ENCODE measurements at regions not wholly inside any gene's neighbourhood (a gene's known extent, or its start where the extent isn't known, plus 50 kb on each side); places are given as distances from the start of the nearest gene placed in this dataset.

DNA sequence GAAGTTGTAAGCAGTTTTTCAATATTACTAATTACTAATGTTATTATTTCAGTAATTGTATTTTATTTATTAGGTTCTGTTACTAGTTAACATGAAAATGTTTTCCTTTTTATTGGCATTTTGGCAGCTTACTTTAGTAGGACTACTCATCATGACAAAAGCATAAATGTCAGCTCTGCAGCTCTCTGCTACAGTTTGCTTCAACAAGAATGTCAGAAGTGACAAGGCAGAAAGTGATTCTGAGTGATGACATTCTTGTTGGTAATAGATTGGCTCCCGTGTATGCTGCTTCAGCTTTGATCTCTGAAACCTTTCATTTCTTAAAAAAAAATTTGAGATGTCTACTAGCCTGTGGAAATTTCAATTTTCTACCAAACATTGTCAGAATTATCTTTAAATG is 1193.9 kb downstream of the FSTL5 start:
- DNase-seq (ENCODE audit: low read depth, low spot score) (no peak), FAIRE-seq (no peak), ATAC-seq (no peak)
- ChIA-PET POLR2A (no interaction called here), RAD21 (ENCODE audit: unreplicated experiment) (no interaction called here), CTCF (no interaction called here), SMC1A (ENCODE audit: uncharacterized antibody, unreplicated experiment) (no interaction called here)
- no peak overlapping the region for H2AFZ ChIP-seq (ENCODE audit: control insufficient read depth, low read depth, low read length)
- no peaks in the 10 kb centered on the region for H3K36me3 ChIP-seq (ENCODE audit: control insufficient read depth in 2 of 2, insufficient read depth in 2 of 2, low read length in 1 of 2)
- BruUV-seq (replicated peaks) = no TSS peak
- no peaks in the 10 kb centered on the region for H3K27me3 ChIP-seq (replicated peaks in 1 of 2; ENCODE audit: control insufficient read depth in 2 of 2, insufficient read depth in 2 of 2, low read length in 1 of 2)
- intact Hi-C loops (cut with micrococcal nuclease; ENCODE audit: unreplicated experiment) = no loop called here
- H4K20me1 ChIP-seq (ENCODE audit: control insufficient read depth, insufficient read depth) = no peaks in the 10 kb centered on the region
- H3K4me3 ChIP-seq = no peak overlapping the region
- H3K9ac ChIP-seq (ENCODE audit: control insufficient read depth, insufficient read depth, low read length) = no peak overlapping the region
- TF ChIP-seq HDGF (IDR thresholded peaks at IDR 0.05) = no peak
- no peak for TF ChIP-seq JUND (IDR thresholded peaks at IDR 0.05; ENCODE audit: low read depth, low read length)
- no peak for TF ChIP-seq ZNF274 (IDR thresholded peaks at IDR 0.05; ENCODE audit: insufficient read depth, insufficient read length)
- TF ChIP-seq, protein P1, sequence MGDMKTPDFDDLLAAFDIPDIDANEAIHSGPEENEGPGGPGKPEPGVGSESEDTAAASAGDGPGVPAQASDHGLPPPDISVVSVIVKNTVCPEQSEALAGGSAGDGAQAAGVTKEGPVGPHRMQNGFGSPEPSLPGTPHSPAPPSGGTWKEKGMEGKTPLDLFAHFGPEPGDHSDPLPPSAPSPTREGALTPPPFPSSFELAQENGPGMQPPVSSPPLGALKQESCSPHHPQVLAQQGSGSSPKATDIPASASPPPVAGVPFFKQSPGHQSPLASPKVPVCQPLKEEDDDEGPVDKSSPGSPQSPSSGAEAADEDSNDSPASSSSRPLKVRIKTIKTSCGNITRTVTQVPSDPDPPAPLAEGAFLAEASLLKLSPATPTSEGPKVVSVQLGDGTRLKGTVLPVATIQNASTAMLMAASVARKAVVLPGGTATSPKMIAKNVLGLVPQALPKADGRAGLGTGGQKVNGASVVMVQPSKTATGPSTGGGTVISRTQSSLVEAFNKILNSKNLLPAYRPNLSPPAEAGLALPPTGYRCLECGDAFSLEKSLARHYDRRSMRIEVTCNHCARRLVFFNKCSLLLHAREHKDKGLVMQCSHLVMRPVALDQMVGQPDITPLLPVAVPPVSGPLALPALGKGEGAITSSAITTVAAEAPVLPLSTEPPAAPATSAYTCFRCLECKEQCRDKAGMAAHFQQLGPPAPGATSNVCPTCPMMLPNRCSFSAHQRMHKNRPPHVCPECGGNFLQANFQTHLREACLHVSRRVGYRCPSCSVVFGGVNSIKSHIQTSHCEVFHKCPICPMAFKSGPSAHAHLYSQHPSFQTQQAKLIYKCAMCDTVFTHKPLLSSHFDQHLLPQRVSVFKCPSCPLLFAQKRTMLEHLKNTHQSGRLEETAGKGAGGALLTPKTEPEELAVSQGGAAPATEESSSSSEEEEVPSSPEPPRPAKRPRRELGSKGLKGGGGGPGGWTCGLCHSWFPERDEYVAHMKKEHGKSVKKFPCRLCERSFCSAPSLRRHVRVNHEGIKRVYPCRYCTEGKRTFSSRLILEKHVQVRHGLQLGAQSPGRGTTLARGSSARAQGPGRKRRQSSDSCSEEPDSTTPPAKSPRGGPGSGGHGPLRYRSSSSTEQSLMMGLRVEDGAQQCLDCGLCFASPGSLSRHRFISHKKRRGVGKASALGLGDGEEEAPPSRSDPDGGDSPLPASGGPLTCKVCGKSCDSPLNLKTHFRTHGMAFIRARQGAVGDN (IDR thresholded peaks at IDR 0.05) = no peak
- no peak for TF ChIP-seq CREB1 (IDR thresholded peaks at IDR 0.05; ENCODE audit: low read depth)
- no peak for TF ChIP-seq NFXL1 (IDR thresholded peaks at IDR 0.05; ENCODE audit: borderline replicate concordance)
- no peak for TF ChIP-seq SMC3 (IDR thresholded peaks at IDR 0.05; ENCODE audit: borderline replicate concordance, low read length)
- TF ChIP-seq MYB (IDR thresholded peaks at IDR 0.05; ENCODE audit: borderline replicate concordance, low read depth, low read length) = no peak
- TF ChIP-seq SUZ12 (IDR thresholded peaks at IDR 0.05; ENCODE audit: unreplicated experiment) = no peak
- TF ChIP-seq SIX5 (IDR thresholded peaks at IDR 0.05; ENCODE audit: low read depth, low read length, severe bottlenecking) = no peak
- TF ChIP-seq, protein P2, sequence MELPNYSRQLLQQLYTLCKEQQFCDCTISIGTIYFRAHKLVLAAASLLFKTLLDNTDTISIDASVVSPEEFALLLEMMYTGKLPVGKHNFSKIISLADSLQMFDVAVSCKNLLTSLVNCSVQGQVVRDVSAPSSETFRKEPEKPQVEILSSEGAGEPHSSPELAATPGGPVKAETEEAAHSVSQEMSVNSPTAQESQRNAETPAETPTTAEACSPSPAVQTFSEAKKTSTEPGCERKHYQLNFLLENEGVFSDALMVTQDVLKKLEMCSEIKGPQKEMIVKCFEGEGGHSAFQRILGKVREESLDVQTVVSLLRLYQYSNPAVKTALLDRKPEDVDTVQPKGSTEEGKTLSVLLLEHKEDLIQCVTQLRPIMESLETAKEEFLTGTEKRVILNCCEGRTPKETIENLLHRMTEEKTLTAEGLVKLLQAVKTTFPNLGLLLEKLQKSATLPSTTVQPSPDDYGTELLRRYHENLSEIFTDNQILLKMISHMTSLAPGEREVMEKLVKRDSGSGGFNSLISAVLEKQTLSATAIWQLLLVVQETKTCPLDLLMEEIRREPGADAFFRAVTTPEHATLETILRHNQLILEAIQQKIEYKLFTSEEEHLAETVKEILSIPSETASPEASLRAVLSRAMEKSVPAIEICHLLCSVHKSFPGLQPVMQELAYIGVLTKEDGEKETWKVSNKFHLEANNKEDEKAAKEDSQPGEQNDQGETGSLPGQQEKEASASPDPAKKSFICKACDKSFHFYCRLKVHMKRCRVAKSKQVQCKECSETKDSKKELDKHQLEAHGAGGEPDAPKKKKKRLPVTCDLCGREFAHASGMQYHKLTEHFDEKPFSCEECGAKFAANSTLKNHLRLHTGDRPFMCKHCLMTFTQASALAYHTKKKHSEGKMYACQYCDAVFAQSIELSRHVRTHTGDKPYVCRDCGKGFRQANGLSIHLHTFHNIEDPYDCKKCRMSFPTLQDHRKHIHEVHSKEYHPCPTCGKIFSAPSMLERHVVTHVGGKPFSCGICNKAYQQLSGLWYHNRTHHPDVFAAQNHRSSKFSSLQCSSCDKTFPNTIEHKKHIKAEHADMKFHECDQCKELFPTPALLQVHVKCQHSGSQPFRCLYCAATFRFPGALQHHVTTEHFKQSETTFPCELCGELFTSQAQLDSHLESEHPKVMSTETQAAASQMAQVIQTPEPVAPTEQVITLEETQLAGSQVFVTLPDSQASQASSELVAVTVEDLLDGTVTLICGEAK (IDR thresholded peaks at IDR 0.05; ENCODE audit: borderline replicate concordance) = no peak
- no peak for TF ChIP-seq CHD1 (IDR thresholded peaks at IDR 0.05; ENCODE audit: low read depth, low read length)
- TF ChIP-seq, protein P3, sequence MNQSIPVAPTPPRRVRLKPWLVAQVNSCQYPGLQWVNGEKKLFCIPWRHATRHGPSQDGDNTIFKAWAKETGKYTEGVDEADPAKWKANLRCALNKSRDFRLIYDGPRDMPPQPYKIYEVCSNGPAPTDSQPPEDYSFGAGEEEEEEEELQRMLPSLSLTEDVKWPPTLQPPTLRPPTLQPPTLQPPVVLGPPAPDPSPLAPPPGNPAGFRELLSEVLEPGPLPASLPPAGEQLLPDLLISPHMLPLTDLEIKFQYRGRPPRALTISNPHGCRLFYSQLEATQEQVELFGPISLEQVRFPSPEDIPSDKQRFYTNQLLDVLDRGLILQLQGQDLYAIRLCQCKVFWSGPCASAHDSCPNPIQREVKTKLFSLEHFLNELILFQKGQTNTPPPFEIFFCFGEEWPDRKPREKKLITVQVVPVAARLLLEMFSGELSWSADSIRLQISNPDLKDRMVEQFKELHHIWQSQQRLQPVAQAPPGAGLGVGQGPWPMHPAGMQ (IDR thresholded peaks at IDR 0.05; ENCODE audit: borderline replicate concordance) = no peak
- no peak for TF ChIP-seq POU2F2 (IDR thresholded peaks at IDR 0.05; ENCODE audit: borderline replicate concordance, low read depth, low read length)
- TF ChIP-seq RUNX3 (IDR thresholded peaks at IDR 0.05; ENCODE audit: low read length) = no peak
- TF ChIP-seq TCF7 (IDR thresholded peaks at IDR 0.05; ENCODE audit: borderline replicate concordance) = no peak
- TF ChIP-seq ATF7 (IDR thresholded peaks at IDR 0.05; ENCODE audit: low read depth) = no peak
- TF ChIP-seq ETV6 (conservative IDR thresholded peaks at IDR 0.05 in 1 of 2, IDR thresholded peaks at IDR 0.05 in 1 of 2; ENCODE audit: borderline replicate concordance in 1 of 2, low read depth in 1 of 2) = no peak
- no peak overlapping the region for H3K27ac ChIP-seq (ENCODE audit: control insufficient read depth, insufficient read depth)
- WGBS (ENCODE audit: insufficient coverage, insufficient replicate concordance, low lambda C conversion rate, missing lambda C conversion rate) = 0% methylated on average over 1 of the region's 1 CpG
- H3K4me1 ChIP-seq (ENCODE audit: control insufficient read depth, insufficient read depth, low read length) = no peaks in the 10 kb centered on the region
- no peak overlapping the region for H3K4me2 ChIP-seq (ENCODE audit: control insufficient read depth, insufficient read depth)
- in situ Hi-C loops (cut with MboI) = no loop called here
- H3K9me3 ChIP-seq (replicated peaks; ENCODE audit: control insufficient read depth, insufficient read depth, low read length) = no peaks in the 10 kb centered on the region
- H3K79me2 ChIP-seq (ENCODE audit: control insufficient read depth, insufficient read depth, low read length) = no peaks in the 10 kb centered on the region
